K562 (cell line): ENCODE measurements at regions not wholly inside any gene's neighbourhood (a gene's known extent, or its start where the extent isn't known, plus 50 kb on each side); places are given as distances from the start of the nearest gene placed in this dataset.
"Not testable (repeated sequence)": the region's sequence is repeated elsewhere in the genome, so short reads cannot be mapped to it uniquely, and the experiment has no call there.

Experiments
- ATAC-seq: fragments of 200-7000 bp; cut with Tn5 transposase; 3 replicates; pipeline ENCODE4 v1.9.1; 2020; ENCODE audit warnings: moderate library complexity
- BruUV-seq: library from RNA; stranded (reverse); fragments of 400-500 nt; replicated peaks from 2 replicates; lab custom pipeline; 2021; lab: Mats Ljungman, UMichigan
- CTCF ChIA-PET: fragments of 300-600 bp; formaldehyde crosslinking; extraction: SDS; loops from one replicate; lab custom pipeline; 2021; ENCODE audit warnings: low intra/inter-chr PET ratio; lab: Yijun Ruan, JAX
- POLR2A ChIA-PET: fragments of 300-600, 350-650 bp; sonication (Branson Sonifier 250); formaldehyde crosslinking; extraction: SDS; loops from one replicate; lab custom pipeline; 2021; ENCODE audit warnings: antibody characterized with exemption, inconsistent platforms; lab: Yijun Ruan, JAX
- DNase-seq, 4 experiments: peaks; one replicate each; pipeline versions ENCODE4 v3.0.0 to v3.0.0-alpha.2; 2011 to 2018; ENCODE audit warnings: low spot score in 3 of 4, mixed read lengths in 3 of 4; ENCODE audit errors: extremely low read depth in 1 of 4
- FAIRE-seq: peaks from 2 replicates; lab custom pipeline; 2011; peaks lifted over from hg19 to GRCh38; lab: Jason Lieb, UNC
- H2AFZ ChIP-seq: 2 replicates; pipeline ENCODE4 v1.6.0; 2011; ENCODE audit warnings: low read depth, low read length, control low read depth, inconsistent platforms
- H3K27ac ChIP-seq: fragments of 200-600 bp; 3 replicates; pipeline ENCODE4 v1.8.0; 2011; ENCODE audit warnings: low read depth, mild to moderate bottlenecking, control low read depth, inconsistent platforms, low read length, moderate library complexity, mixed read lengths; ENCODE audit errors: extremely low read depth
- H3K27me3 ChIP-seq, 2 experiments: fragments of 300-600 bp in 1 of 2; 2 replicates in 1 of 2; 3 replicates in 1 of 2; pipeline versions ENCODE4 v1.6.0 to v1.8.0; 2011; ENCODE audit warnings: inconsistent platforms in 2 of 2, low read length in 2 of 2, mild to moderate bottlenecking in 1 of 2, mixed read lengths in 1 of 2, moderate library complexity in 1 of 2; ENCODE audit not compliant: control insufficient read depth in 2 of 2, insufficient read depth in 2 of 2
- H3K36me3 ChIP-seq: fragments of 300-600 bp; 3 replicates; pipeline ENCODE4 v1.8.0; 2011; ENCODE audit warnings: mild to moderate bottlenecking, low read length, inconsistent platforms; ENCODE audit not compliant: control insufficient read depth, insufficient read depth
- H3K4me1 ChIP-seq, 2 experiments: fragments of 200-600 bp in 1 of 2; replicated peaks in 1 of 2; 2 replicates in 1 of 2; 3 replicates in 1 of 2; pipeline versions ENCODE4 v1.5.1 to v1.8.0; 2011; ENCODE audit warnings: inconsistent platforms in 2 of 2, low read length in 2 of 2, mild to moderate bottlenecking in 1 of 2, mixed read lengths in 1 of 2, moderate library complexity in 1 of 2; ENCODE audit not compliant: control insufficient read depth in 2 of 2, insufficient read depth in 2 of 2
- H3K4me2 ChIP-seq: 2 replicates; pipeline ENCODE4 v1.6.1; 2011; ENCODE audit warnings: low read length, control low read depth, inconsistent platforms, mixed read lengths; ENCODE audit not compliant: insufficient read depth
- H3K4me3 ChIP-seq: fragments of 200-600 bp; sonication (generic), shearing (Covaris generic); 2 replicates; pipeline ENCODE4 v1.5.1; 2016; ENCODE audit warnings: control low read depth, inconsistent platforms
- H3K79me2 ChIP-seq: fragments of 200-600 bp; 3 replicates; pipeline ENCODE4 v1.8.0; 2011; ENCODE audit warnings: low read length, inconsistent platforms; ENCODE audit not compliant: control insufficient read depth, insufficient read depth
- H3K9ac ChIP-seq, 2 experiments: 2 replicates each; pipeline versions ENCODE4 v1.6.0 to v1.6.1; 2011; ENCODE audit warnings: low read depth in 2 of 2, low read length in 2 of 2, control low read depth in 1 of 2, inconsistent platforms in 1 of 2, mild to moderate bottlenecking in 1 of 2, mixed read lengths in 1 of 2; ENCODE audit not compliant: insufficient read depth in 1 of 2
- H3K9me1 ChIP-seq: one replicate; pipeline ENCODE4 v1.6.0; 2011; ENCODE audit warnings: inconsistent platforms, mild to moderate bottlenecking, low read length, moderate library complexity; ENCODE audit not compliant: control insufficient read depth, insufficient read depth
- H3K9me3 ChIP-seq: replicated peaks from 2 replicates; pipeline ENCODE4 v1.5.1; 2011; ENCODE audit warnings: low read depth, low read length, inconsistent platforms; ENCODE audit not compliant: control insufficient read depth, insufficient read depth
- H4K20me1 ChIP-seq: replicated peaks from 2 replicates; pipeline ENCODE4 v1.6.1; 2011; ENCODE audit warnings: low read length, inconsistent platforms, mixed read lengths; ENCODE audit not compliant: control insufficient read depth, insufficient read depth
- GTF2B ChIP-seq: IDR thresholded peaks from 2 replicates; pipeline ENCODE4 v1.6.1; 2011; ENCODE audit not compliant: insufficient read length; ENCODE audit errors: extremely low read depth
- ZNF217 ChIP-seq: sonication (generic); formaldehyde crosslinking; IDR thresholded peaks from 2 replicates; pipeline ENCODE4 v1.8.0; 2022; ENCODE audit warnings: mild to moderate bottlenecking, missing genetic modification reagents
- ZNF395 ChIP-seq: fragments of 200-800 bp; sonication (Bioruptor generic); IDR thresholded peaks from 2 replicates; pipeline ENCODE4 v1.6.1; 2017; ENCODE audit warnings: missing genetic modification characterization, missing compliant biosample characterization
- WGBS: fragments of 100-300 bp; shearing (Covaris generic); methylation state at CpG from one replicate; pipeline ENCODE4 v1.1.6; 2016; ENCODE audit warnings: low coverage, mixed read lengths; ENCODE audit not compliant: insufficient coverage; ENCODE audit errors: missing lambda C conversion rate; 5-methylcytosine and 5-hydroxymethylcytosine counted together
- in situ Hi-C: fragments of 300-500 bp; cut with MboI; formaldehyde crosslinking; loops from 4 replicates; pipeline ENCODE4 v1.15.0; 2018; ENCODE audit warnings: inconsistent platforms, mixed read lengths
- intact Hi-C: fragments of 100-400 bp; cut with micrococcal nuclease; formaldehyde crosslinking; loops from 2 replicates; pipeline ENCODE4 v1.14.2; 2022

GRCh38 chr10:23585666-23586065, 146.8 kb downstream of the OTUD1 start (continued):
- no peak for TF ChIP-seq ZNF395 (CRISPR knock-in tag)
- TF ChIP-seq GTF2B = no peak
- TF ChIP-seq ZNF217 (CRISPR knock-in tag) = no peak

- H4K20me1 ChIP-seq, ATAC-seq, CTCF ChIA-PET, H3K36me3 ChIP-seq, intact Hi-C loops, H3K4me3 ChIP-seq, H3K79me2 ChIP-seq, POLR2A ChIA-PET, H3K4me2 ChIP-seq, H3K27ac ChIP-seq, H3K9me3 ChIP-seq, H3K27me3 ChIP-seq, H3K9ac ChIP-seq, H2AFZ ChIP-seq, DNase-seq, in situ Hi-C loops, FAIRE-seq, H3K4me1 ChIP-seq, BruUV-seq, H3K9me1 ChIP-seq: not testable (repeated sequence)
- WGBS = 0% methylated on average over 6 of the region's 10 CpGs
Measured at GRCh38 chr10:23595278-23595677, 156.4 kb downstream of the OTUD1 start.
